ENCODE measurements at regions not wholly inside any gene's neighbourhood (a gene's known extent, or its start where the extent isn't known, plus 50 kb on each side); places are given as distances from the start of the nearest gene placed in this dataset.

DNA sequence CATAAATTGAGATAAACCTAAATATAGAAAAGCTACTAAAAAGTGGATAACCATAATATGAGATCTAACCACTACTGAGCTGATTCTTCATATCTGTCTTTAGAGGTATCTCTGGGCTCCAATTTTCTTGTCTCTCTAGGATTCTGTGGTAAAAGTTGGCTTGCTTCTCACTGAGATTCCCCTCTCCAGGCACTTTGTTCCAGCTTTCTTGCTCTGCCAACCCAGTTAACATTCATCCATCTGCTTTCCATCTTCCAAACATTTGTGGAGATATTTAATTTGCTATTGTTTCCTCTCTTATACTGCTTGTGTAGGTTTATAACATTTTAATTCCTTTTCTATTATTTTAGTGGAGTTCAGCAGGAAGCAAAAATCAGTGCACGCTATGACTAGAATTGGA is 97.6 kb upstream of the LMCD1 start:
- TF ChIP-seq, protein P1, sequence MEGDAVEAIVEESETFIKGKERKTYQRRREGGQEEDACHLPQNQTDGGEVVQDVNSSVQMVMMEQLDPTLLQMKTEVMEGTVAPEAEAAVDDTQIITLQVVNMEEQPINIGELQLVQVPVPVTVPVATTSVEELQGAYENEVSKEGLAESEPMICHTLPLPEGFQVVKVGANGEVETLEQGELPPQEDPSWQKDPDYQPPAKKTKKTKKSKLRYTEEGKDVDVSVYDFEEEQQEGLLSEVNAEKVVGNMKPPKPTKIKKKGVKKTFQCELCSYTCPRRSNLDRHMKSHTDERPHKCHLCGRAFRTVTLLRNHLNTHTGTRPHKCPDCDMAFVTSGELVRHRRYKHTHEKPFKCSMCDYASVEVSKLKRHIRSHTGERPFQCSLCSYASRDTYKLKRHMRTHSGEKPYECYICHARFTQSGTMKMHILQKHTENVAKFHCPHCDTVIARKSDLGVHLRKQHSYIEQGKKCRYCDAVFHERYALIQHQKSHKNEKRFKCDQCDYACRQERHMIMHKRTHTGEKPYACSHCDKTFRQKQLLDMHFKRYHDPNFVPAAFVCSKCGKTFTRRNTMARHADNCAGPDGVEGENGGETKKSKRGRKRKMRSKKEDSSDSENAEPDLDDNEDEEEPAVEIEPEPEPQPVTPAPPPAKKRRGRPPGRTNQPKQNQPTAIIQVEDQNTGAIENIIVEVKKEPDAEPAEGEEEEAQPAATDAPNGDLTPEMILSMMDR (IDR thresholded peaks at IDR 0.05; ENCODE audit: low read length) = no peak
- TF ChIP-seq EZH2 (IDR thresholded peaks at IDR 0.05; ENCODE audit: borderline replicate concordance, low read length) = no peak

Measured in OCI-LY1 (cell line).